Ovary (tissue), 3 donors: ENCODE measurements at regions not wholly inside any gene's neighbourhood (a gene's known extent, or its start where the extent isn't known, plus 50 kb on each side); places are given as distances from the start of the nearest gene placed in this dataset.

ENCODE experiments used
- EP300 ChIP-seq: sonication (generic); formaldehyde crosslinking; IDR thresholded peaks from one replicate; pipeline ENCODE4 v1.6.1; 2017; ENCODE audit warnings: antibody characterized with exemption
- POLR2A ChIP-seq: fragments of 450-650 bp; IDR thresholded peaks from one replicate; pipeline ENCODE4 v1.6.1; 2017; ENCODE audit warnings: antibody characterized with exemption, mild to moderate bottlenecking, moderate library complexity
- TF ChIP-seq, protein P1 (sequence below), 3 donors: fragments of 450-650 bp in 2 of 3; fragments of 200-600 bp in 1 of 3; IDR thresholded peaks; one replicate each; pipeline versions ENCODE4 v1.5.1 to v1.8.0; 2016 to 2022; ENCODE audit warnings: antibody characterized with exemption in 3 of 3, mild to moderate bottlenecking in 1 of 3
- donor health status: DM: no; HTN: no; CAD: no.

DNA sequence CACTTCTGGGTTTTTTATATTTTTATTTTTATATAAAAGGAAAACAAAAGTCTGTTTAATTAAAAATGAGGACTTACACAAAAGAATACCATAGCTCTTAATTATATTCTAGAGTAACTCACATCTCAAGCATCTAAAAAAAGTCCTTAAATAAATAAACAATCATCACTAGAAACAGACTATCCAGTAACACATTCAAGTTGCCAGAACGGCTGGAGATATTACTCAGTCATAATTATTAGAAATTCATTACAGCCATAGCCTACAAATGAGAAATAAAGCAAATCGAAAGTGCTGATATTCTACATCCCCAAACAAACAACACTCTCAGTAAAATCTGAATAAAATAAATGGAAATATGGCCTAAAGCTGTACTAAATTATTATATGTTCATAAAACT, 182.5 kb upstream of the C11orf58 start:
- TF ChIP-seq, protein P1, sequence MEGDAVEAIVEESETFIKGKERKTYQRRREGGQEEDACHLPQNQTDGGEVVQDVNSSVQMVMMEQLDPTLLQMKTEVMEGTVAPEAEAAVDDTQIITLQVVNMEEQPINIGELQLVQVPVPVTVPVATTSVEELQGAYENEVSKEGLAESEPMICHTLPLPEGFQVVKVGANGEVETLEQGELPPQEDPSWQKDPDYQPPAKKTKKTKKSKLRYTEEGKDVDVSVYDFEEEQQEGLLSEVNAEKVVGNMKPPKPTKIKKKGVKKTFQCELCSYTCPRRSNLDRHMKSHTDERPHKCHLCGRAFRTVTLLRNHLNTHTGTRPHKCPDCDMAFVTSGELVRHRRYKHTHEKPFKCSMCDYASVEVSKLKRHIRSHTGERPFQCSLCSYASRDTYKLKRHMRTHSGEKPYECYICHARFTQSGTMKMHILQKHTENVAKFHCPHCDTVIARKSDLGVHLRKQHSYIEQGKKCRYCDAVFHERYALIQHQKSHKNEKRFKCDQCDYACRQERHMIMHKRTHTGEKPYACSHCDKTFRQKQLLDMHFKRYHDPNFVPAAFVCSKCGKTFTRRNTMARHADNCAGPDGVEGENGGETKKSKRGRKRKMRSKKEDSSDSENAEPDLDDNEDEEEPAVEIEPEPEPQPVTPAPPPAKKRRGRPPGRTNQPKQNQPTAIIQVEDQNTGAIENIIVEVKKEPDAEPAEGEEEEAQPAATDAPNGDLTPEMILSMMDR (IDR thresholded peaks at IDR 0.05): no peak
- TF ChIP-seq POLR2A (no peak), EP300 (no peak)
